Body of pancreas (tissue), 4 donors: ENCODE measurements at regions not wholly inside any gene's neighbourhood (a gene's known extent, or its start where the extent isn't known, plus 50 kb on each side); places are given as distances from the start of the nearest gene placed in this dataset.

ENCODE experiments used
- CTCF ChIP-seq, 7 experiments: fragments of 450-650 bp in 4 of 7; fragments of 200-600 bp in 3 of 7; sonication (generic) in 3 of 7; IDR thresholded peaks; one replicate each; pipeline ENCODE4 v1.5.1; 2016 to 2019; ENCODE audit warnings: antibody characterized with exemption in 7 of 7
- POLR2A ChIP-seq, 3 donors: fragments of 450-650 bp; IDR thresholded peaks; one replicate each; pipeline ENCODE4 v1.6.1; 2016; ENCODE audit warnings: antibody characterized with exemption in 3 of 3, mild to moderate bottlenecking in 2 of 3

- no peak for TF ChIP-seq CTCF (IDR thresholded peaks at IDR 0.05)
- no peak for TF ChIP-seq POLR2A (IDR thresholded peaks at IDR 0.05)
Measured at GRCh38 chr13:85503797-85504196, 295.4 kb downstream of the SLITRK6 start.
